MM.1S (cell line): ENCODE measurements at regions not wholly inside any gene's neighbourhood (a gene's known extent, or its start where the extent isn't known, plus 50 kb on each side); places are given as distances from the start of the nearest gene placed in this dataset.

Experiments
- DNase-seq: peaks from one replicate; pipeline ENCODE4 v3.0.0-alpha.2; 2015
- H2AFZ ChIP-seq: fragments of 300-600 bp; sonication (generic); 2 replicates; pipeline ENCODE4 v1.6.0; 2016; ENCODE audit warnings: antibody characterized with exemption, low read length
- H3F3A ChIP-seq: fragments of 300-600 bp; sonication (generic); 2 replicates; pipeline ENCODE4 v1.6.1; 2016; ENCODE audit warnings: mild to moderate bottlenecking, antibody characterized with exemption, low read length, moderate library complexity, mixed read lengths; ENCODE audit not compliant: insufficient read depth
- H3K27ac ChIP-seq: fragments of 300-600 bp; sonication (generic); 2 replicates; pipeline ENCODE4 v1.5.1; 2016; ENCODE audit warnings: mild to moderate bottlenecking, low read length
- H3K27me3 ChIP-seq: fragments of 300-600 bp; sonication (generic); replicated peaks from 2 replicates; pipeline ENCODE4 v1.6.0; 2016; ENCODE audit warnings: low read length; ENCODE audit not compliant: insufficient read depth
- H3K36me3 ChIP-seq: fragments of 300-600 bp; sonication (generic); replicated peaks from 2 replicates; pipeline ENCODE4 v1.6.1; 2016; ENCODE audit warnings: mild to moderate bottlenecking, low read length, mixed read lengths; ENCODE audit not compliant: insufficient read depth
- H3K4me1 ChIP-seq: fragments of 300-600 bp; sonication (generic); 2 replicates; pipeline ENCODE4 v1.6.1; 2016; ENCODE audit warnings: low read length, mixed read lengths
- H3K4me2 ChIP-seq: fragments of 300-600 bp; sonication (generic); 2 replicates; pipeline ENCODE4 v1.6.0; 2016; ENCODE audit warnings: low read depth, low read length
- H3K4me3 ChIP-seq: fragments of 300-600 bp; sonication (generic); 2 replicates; pipeline ENCODE4 v1.5.1; 2016; ENCODE audit warnings: low read length, mixed read lengths
- H3K79me2 ChIP-seq: fragments of 300-600 bp; sonication (generic); 2 replicates; pipeline ENCODE4 v1.6.1; 2016; ENCODE audit warnings: mixed run types, low read length, mixed read lengths
- H3K9ac ChIP-seq: fragments of 300-600 bp; sonication (generic); 2 replicates; pipeline ENCODE4 v1.6.1; 2016; ENCODE audit warnings: low read length, mixed read lengths
- H3K9me2 ChIP-seq: fragments of 300-600 bp; sonication (generic); replicated peaks from 2 replicates; pipeline ENCODE4 v1.6.1; 2016; ENCODE audit warnings: mild to moderate bottlenecking, low read length, mixed read lengths; ENCODE audit not compliant: insufficient read depth
- H3K9me3 ChIP-seq: fragments of 300-600 bp; sonication (generic); replicated peaks from 2 replicates; pipeline ENCODE4 v1.6.1; 2016; ENCODE audit warnings: mild to moderate bottlenecking, low read length, mixed read lengths; ENCODE audit not compliant: insufficient read depth
- H4K20me1 ChIP-seq: fragments of 300-600 bp; sonication (generic); 2 replicates; pipeline ENCODE4 v1.6.1; 2016; ENCODE audit warnings: mild to moderate bottlenecking, low read length, moderate library complexity, mixed read lengths; ENCODE audit not compliant: insufficient read depth
- EZH2 ChIP-seq: fragments of 300-600 bp; sonication (generic); optimal IDR thresholded peaks from 2 replicates; pipeline ENCODE3; 2017; ENCODE audit warnings: low read depth, mild to moderate bottlenecking, antibody characterized with exemption, low read length, mixed read lengths
- EZH2phosphoT487 ChIP-seq: fragments of 300-600 bp; sonication (generic); IDR thresholded peaks from 2 replicates; pipeline ENCODE4 v1.6.1; 2018; ENCODE audit warnings: antibody characterized with exemption, low read length
- TF ChIP-seq, protein P1 (sequence below): fragments of 300-600 bp; sonication (generic); IDR thresholded peaks from 2 replicates; pipeline ENCODE4 v1.5.1; 2016; ENCODE audit warnings: antibody characterized with exemption, low read length, mixed read lengths

DNA sequence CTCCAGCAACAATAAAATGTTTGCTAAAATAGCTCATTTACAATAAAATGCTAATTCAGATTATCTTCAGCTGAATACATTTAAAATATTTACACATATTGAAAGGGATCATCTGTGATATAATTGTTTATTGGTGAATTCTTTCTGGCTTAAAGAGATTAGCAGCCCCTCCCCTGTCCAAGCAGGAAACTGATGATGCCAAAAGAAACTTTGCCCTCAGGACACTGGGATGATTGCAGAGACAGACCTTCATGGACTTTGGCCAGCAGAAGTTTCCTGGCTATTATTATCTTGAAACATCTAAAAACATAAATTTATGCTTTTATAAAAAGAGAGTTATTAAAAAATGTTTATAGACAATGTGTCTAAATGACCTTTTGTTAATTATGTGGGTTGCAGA, 764.9 kb upstream of the MBL2 start:
- no peaks in the 10 kb centered on the region for H3K27me3 ChIP-seq
- no peak for TF ChIP-seq EZH2phosphoT487
- no peak for TF ChIP-seq EZH2
- TF ChIP-seq, protein P1, sequence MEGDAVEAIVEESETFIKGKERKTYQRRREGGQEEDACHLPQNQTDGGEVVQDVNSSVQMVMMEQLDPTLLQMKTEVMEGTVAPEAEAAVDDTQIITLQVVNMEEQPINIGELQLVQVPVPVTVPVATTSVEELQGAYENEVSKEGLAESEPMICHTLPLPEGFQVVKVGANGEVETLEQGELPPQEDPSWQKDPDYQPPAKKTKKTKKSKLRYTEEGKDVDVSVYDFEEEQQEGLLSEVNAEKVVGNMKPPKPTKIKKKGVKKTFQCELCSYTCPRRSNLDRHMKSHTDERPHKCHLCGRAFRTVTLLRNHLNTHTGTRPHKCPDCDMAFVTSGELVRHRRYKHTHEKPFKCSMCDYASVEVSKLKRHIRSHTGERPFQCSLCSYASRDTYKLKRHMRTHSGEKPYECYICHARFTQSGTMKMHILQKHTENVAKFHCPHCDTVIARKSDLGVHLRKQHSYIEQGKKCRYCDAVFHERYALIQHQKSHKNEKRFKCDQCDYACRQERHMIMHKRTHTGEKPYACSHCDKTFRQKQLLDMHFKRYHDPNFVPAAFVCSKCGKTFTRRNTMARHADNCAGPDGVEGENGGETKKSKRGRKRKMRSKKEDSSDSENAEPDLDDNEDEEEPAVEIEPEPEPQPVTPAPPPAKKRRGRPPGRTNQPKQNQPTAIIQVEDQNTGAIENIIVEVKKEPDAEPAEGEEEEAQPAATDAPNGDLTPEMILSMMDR, result no peak
- no peak overlapping the region for H3K9ac ChIP-seq
- H4K20me1 ChIP-seq, result no peaks in the 10 kb centered on the region
- no peaks in the 10 kb centered on the region for H3K36me3 ChIP-seq
- H3K4me1 ChIP-seq, result no peaks in the 10 kb centered on the region
- H2AFZ ChIP-seq, result no peak overlapping the region
- no peak overlapping the region for H3K4me2 ChIP-seq
- H3F3A ChIP-seq, result no peaks in the 10 kb centered on the region
- H3K79me2 ChIP-seq, result no peaks in the 10 kb centered on the region
- H3K27ac ChIP-seq, result no peak overlapping the region
- DNase-seq, result no peak
- H3K4me3 ChIP-seq, result no peak overlapping the region
- no peaks in the 10 kb centered on the region for H3K9me2 ChIP-seq
- H3K9me3 ChIP-seq, result no peaks in the 10 kb centered on the region

DNA sequence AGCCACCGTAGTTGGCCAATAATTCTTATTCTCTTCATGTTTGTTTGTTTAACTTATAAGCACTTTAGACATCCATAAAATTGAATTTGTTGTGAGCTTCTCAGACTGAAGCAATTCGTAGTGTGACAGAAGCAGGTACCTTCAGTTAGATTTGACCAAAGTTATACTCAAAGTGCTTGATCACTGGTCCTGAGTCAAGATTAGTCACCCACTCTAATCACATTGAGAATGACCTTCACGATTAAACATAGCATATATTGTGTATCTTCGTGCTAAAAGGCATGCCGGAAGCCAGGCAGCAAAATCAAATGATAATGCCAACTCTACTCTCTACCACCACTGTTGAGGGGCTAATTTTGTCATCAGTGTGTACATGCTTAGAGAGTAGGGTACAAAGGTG, 763.7 kb upstream of the MBL2 start:
- H3K4me2 ChIP-seq, result no peak overlapping the region
- no peaks in the 10 kb centered on the region for H3K9me3 ChIP-seq
- no peak overlapping the region for H3K9ac ChIP-seq
- no peaks in the 10 kb centered on the region for H3K4me1 ChIP-seq
- no peaks in the 10 kb centered on the region for H3K36me3 ChIP-seq
- H3K4me3 ChIP-seq, result no peak overlapping the region
- H3K27me3 ChIP-seq, result no peaks in the 10 kb centered on the region
- no peak for TF ChIP-seq EZH2
- no peak for TF ChIP-seq EZH2phosphoT487
- TF ChIP-seq, protein P1, result no peak
- no peak overlapping the region for H3K27ac ChIP-seq
- DNase-seq, result no peak
- H3F3A ChIP-seq, result no peaks in the 10 kb centered on the region
- no peaks in the 10 kb centered on the region for H3K79me2 ChIP-seq
- no peak overlapping the region for H2AFZ ChIP-seq
- no peaks in the 10 kb centered on the region for H4K20me1 ChIP-seq
- no peaks in the 10 kb centered on the region for H3K9me2 ChIP-seq

DNA sequence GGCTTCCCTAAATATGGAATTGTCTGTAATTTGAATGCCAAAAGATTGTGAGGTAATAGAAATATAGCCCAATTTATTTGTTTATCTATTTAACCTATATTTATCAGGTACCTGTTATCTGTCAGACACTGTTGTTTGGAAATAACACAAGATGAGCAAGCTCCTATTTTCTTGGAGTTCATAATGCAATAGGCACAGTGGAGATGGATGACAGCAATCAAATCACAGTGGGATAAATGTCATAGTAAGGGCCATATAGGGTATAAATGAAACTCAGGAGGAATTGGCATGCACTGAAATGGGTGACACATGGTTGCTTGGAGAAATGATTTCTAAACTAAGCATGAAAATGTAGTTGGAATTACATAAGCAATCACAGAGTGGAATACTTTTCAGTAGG, 761.8 kb upstream of the MBL2 start:
- H3K4me1 ChIP-seq, result no peaks in the 10 kb centered on the region
- H3K9me3 ChIP-seq, result no peaks in the 10 kb centered on the region
- no peaks in the 10 kb centered on the region for H3K9me2 ChIP-seq
- no peaks in the 10 kb centered on the region for H3K27me3 ChIP-seq
- no peak overlapping the region for H3K4me3 ChIP-seq
- no peak for DNase-seq
- H3K79me2 ChIP-seq, result no peaks in the 10 kb centered on the region
- no peaks in the 10 kb centered on the region for H3F3A ChIP-seq
- TF ChIP-seq EZH2 (no peak), EZH2phosphoT487 (no peak)
- TF ChIP-seq, protein P1, result no peak
- no peaks in the 10 kb centered on the region for H3K36me3 ChIP-seq
- H3K27ac ChIP-seq, result no peak overlapping the region
- no peak overlapping the region for H3K4me2 ChIP-seq
- H3K9ac ChIP-seq, result no peak overlapping the region
- no peaks in the 10 kb centered on the region for H4K20me1 ChIP-seq
- no peak overlapping the region for H2AFZ ChIP-seq

DNA sequence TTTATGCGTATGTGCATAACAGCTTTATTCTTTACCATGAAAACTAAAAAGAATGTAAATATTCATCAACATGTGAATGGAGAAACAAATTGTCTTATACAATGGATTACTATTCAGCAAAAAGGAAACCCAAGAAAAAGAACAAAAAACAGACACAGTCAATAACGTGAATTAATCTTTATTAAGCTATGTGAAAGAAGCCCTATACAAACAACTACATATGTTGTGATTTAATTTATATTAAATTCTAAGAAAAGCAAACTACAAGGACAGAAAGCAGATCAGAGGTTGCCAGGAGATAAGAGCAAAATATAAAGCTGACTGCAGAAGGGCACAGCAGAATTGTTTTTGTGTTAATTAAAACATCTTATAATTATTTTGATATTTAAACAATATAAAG, 756.4 kb upstream of the MBL2 start:
- Histone ChIP-seq H2AFZ (no peak overlapping the region), H3K4me3 (no peak overlapping the region), H3K36me3 (no peaks in the 10 kb centered on the region), H3K27ac (no peak overlapping the region), H3K4me1 (no peaks in the 10 kb centered on the region), H4K20me1 (no peaks in the 10 kb centered on the region), H3K27me3 (no peaks in the 10 kb centered on the region), H3K9me3 (no peaks in the 10 kb centered on the region), H3K9me2 (no peaks in the 10 kb centered on the region), H3K9ac (no peak overlapping the region), H3K79me2 (no peaks in the 10 kb centered on the region), H3K4me2 (no peak overlapping the region), H3F3A (no peaks in the 10 kb centered on the region)
- no peak for TF ChIP-seq EZH2phosphoT487
- DNase-seq, result no peak
